ENCODE measurements at regions not wholly inside any gene's neighbourhood (a gene's known extent, or its start where the extent isn't known, plus 50 kb on each side); places are given as distances from the start of the nearest gene placed in this dataset.

DNA sequence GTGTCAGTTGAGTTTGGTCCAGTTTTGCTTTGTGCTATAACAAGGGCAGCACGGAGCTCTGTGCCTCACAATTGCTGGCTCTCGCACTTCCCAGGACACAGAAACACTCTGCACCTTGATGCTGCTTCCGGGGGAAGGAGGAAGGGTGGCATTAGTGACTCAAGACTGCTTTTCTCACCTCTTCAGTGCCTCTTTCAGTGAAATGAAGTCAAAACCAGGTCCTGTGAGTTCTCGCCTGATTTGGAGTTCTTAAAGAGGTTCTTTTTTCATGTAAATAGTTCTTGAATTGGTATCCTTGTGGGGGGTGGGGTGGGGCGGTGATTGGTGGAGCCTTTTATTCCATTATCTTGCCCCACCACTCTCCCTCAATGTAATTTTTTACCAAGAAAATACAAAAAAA is 91.5 kb upstream of the MYT1L start:
- TF ChIP-seq, protein P1, sequence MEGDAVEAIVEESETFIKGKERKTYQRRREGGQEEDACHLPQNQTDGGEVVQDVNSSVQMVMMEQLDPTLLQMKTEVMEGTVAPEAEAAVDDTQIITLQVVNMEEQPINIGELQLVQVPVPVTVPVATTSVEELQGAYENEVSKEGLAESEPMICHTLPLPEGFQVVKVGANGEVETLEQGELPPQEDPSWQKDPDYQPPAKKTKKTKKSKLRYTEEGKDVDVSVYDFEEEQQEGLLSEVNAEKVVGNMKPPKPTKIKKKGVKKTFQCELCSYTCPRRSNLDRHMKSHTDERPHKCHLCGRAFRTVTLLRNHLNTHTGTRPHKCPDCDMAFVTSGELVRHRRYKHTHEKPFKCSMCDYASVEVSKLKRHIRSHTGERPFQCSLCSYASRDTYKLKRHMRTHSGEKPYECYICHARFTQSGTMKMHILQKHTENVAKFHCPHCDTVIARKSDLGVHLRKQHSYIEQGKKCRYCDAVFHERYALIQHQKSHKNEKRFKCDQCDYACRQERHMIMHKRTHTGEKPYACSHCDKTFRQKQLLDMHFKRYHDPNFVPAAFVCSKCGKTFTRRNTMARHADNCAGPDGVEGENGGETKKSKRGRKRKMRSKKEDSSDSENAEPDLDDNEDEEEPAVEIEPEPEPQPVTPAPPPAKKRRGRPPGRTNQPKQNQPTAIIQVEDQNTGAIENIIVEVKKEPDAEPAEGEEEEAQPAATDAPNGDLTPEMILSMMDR (IDR thresholded peaks at IDR 0.05), result no peak
- TF ChIP-seq POLR2A (IDR thresholded peaks at IDR 0.05), result no peak
